HG03521 (cell line): ENCODE measurements at regions not wholly inside any gene's neighbourhood (a gene's known extent, or its start where the extent isn't known, plus 50 kb on each side); places are given as distances from the start of the nearest gene placed in this dataset.

ENCODE experiments used
- ATAC-seq: cut with Tn5 transposase; IDR thresholded peaks from one replicate; pipeline ENCODE4 v1.9.1; 2021; ENCODE audit warnings: mild to moderate bottlenecking, moderate library complexity; ENCODE audit not compliant: unreplicated experiment

DNA sequence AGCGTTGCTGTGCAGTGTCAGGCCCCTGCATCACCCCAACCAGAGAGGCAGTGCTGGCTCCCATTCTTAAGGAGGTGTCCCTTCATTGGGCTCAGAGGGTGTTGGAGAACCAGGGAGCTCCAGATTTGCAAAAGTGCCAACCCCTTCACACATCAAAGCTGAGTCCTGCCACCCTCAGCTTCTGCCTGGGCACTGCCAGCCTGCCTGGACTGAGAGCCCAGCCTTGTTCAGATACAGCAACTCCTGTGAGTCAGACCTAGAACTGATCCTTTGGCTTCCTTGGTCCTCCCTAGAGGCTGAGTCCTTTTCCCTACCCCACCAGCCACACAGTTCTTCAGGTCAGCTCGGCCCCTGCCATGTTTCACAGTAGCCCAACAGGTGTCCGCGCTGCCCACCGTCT is 424.9 kb upstream of the MYT1L start:
- no peak for ATAC-seq

GRCh38 chr2:2754940-2755339 is 423.9 kb upstream of the MYT1L start:
- ATAC-seq = no peak

GRCh38 chr2:2751715-2752315 is 420.7 kb upstream of the MYT1L start:
- no peak for ATAC-seq

DNA sequence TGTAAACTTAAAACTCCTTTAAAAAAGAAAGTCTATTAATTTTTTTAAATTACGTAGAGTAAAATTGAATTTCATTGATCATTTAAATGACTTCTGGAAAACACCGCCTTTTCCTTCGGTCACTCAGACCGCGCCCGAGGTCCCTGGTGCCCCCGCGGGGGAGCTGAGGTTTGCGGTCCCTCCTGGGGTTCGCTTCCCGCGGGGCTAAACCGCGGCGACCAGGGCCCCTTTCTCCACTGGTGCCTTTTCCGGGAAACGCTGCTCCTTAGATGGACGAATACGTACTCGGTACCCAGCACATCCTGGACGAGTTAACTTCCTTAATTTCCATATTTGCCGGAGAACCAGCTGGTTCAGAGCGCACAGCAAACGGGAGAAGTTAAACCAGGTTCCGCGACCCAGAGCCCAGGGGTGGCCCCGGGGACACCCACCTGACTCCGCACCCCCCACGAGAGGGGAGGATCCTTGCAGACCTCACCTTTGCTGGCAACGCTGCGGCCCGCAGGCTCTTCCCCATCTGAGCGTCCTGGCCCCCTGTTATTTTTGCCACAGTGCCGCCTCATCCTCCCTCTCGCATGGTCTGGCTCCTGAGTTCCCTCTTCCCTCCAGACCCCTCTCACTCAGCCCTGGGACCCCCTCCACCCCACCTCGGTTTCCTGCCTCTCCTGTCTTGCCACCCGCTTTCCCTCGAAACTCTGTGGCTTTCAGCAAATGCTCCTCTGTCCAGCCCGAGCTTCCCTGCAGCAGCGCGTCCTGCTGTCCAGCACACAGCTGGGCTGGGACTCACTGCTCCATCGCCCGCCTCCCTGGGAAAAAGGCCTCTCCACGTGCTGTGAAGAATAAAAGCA is 420.0 kb upstream of the MYT1L start:
- ATAC-seq = no peak

GRCh38 chr2:2749206-2749598 is 418.1 kb upstream of the MYT1L start:
- ATAC-seq = no peak

GRCh38 chr2:2748399-2749205 is 417.5 kb upstream of the MYT1L start:
- no peak for ATAC-seq

GRCh38 chr2:2747797-2748301 is 416.8 kb upstream of the MYT1L start:
- no peak for ATAC-seq

- ATAC-seq = no peak
Measured at GRCh38 chr2:2746731-2747130, 415.7 kb upstream of the MYT1L start.

GRCh38 chr2:2744958-2745715 is 414.1 kb upstream of the MYT1L start:
- no peak for ATAC-seq

- ATAC-seq = no peak
Measured at GRCh38 chr2:2744107-2744506, 413.0 kb upstream of the MYT1L start.

- no peak for ATAC-seq
Measured at GRCh38 chr2:2743164-2743571, 412.1 kb upstream of the MYT1L start.

DNA sequence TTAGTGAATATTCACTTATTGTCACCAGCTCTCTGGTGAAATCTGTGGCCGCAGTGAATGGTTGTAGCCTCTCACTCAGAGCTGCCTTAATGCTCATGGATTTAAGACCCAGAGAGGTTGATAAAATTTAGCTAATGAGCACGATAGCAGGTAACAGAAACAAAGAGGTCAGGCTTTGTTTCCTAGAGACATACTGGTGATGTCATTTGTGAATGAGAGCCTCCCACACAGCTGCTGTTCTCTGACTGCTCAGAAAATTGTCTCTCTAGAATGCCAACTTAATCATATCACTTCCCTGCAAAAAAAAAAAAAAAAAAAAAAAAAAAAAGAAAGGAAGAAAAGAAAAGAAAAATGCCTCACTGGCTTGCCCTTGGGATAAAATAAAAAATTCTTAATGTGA is 411.7 kb upstream of the MYT1L start:
- ATAC-seq = no peak

DNA sequence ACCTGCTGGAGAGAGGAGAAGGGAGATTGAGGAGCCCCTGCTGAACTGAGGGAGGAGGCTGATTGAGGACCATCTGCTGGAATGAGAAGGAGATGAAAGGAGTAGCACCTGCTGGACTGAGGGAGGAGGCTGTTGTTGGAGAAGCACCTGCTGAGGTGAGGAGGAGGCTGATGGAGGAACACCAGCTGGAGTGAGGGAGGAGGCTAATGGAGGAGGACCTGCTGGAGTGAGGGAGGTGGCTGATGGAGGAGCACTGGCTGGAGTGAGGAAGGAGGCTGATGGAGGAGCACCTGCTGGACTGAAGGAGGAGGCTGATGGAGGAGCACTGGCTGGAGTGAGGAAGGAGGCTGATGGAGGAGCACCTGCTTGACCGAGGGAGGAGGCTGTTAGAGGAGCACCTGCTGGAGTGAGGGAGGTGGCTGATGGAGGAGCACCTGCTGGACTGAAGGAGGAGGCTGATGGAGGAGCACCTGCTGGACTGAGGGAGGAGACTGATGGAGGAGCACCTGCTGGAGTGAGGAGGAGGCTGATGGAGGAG is 409.2 kb upstream of the MYT1L start:
- no peak for ATAC-seq

GRCh38 chr2:2739231-2739795 is 408.2 kb upstream of the MYT1L start:
- ATAC-seq = no peak

GRCh38 chr2:2738684-2739083 is 407.6 kb upstream of the MYT1L start:
- ATAC-seq = no peak

DNA sequence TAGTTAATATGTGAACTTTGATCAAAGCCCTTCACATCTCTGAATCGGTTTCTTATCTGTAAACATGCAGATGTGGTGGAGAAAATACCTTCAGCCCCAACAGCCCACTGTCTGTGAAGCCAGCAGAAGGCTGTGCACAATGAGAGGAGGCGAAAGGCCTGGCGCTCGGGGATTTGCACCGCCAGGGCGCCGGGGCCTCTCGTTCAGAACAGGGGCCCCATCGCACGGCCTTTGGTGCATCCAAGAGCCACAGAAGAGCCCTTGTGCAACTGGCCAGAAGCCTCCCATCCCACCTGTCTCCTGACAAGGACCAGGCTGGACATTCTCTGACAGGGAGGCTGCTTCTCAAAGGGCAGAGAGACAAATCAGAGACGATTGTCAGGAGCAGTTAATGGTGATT is 407.2 kb upstream of the MYT1L start:
- ATAC-seq = no peak

GRCh38 chr2:2735041-2735440 is 404.0 kb upstream of the MYT1L start:
- no peak for ATAC-seq

- ATAC-seq = no peak
Measured at GRCh38 chr2:2734308-2734707, 403.2 kb upstream of the MYT1L start.

DNA sequence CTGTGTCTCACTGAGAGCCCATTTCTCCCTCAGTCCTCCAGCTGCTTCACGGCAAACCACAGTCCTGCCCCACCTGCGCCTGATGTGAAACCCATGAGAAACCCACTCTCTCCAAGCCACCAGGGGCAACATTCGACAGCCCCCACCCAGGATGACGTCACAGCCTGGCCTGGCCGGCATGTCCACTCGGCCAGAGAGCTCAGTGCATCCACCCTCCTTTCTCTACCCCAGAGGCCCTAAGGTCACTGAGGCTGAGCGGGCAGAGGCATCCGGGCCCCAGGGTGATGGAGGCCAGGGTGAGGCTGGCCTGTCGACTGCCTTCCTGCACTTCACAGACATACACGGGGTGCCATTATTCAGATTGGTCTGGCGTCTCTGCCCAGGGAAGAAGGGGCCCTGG is 402.7 kb upstream of the MYT1L start:
- no peak for ATAC-seq
